Lower lobe of right lung (tissue), 2 donors: ENCODE measurements at regions not wholly inside any gene's neighbourhood (a gene's known extent, or its start where the extent isn't known, plus 50 kb on each side); places are given as distances from the start of the nearest gene placed in this dataset.

ENCODE experiments used
- ATAC-seq, 2 donors: fragments of 200-7000 bp; cut with Tn5 transposase; one replicate each; pipeline ENCODE4 v1.9.1; 2020 to 2022; ENCODE audit warnings: mild to moderate bottlenecking in 2 of 2, moderate library complexity in 2 of 2
- DNase-seq: peaks from one replicate; pipeline ENCODE4 v3.0.0-alpha.2; 2020
- H3K27ac ChIP-seq: fragments of 200-600 bp; one replicate; pipeline ENCODE4 v1.8.0; 2022
- H3K27me3 ChIP-seq: fragments of 200-600 bp; one replicate; pipeline ENCODE4 v1.8.0; 2022; ENCODE audit warnings: low read depth
- H3K36me3 ChIP-seq: fragments of 200-600 bp; one replicate; pipeline ENCODE4 v1.8.0; 2022; ENCODE audit warnings: mild to moderate bottlenecking
- H3K4me1 ChIP-seq: fragments of 200-600 bp; one replicate; pipeline ENCODE4 v1.8.0; 2022
- H3K4me3 ChIP-seq: fragments of 200-600 bp; one replicate; pipeline ENCODE4 v1.8.0; 2022; ENCODE audit warnings: mild to moderate bottlenecking
- H3K9me3 ChIP-seq: fragments of 200-600 bp; one replicate; pipeline ENCODE4 v1.8.0; 2022
- CTCF ChIP-seq: fragments of 200-600 bp; IDR thresholded peaks from one replicate; pipeline ENCODE4 v1.8.0; 2022; ENCODE audit warnings: antibody characterized with exemption, mild to moderate bottlenecking
- intact Hi-C: fragments of 100-400 bp; cut with DNase I; formaldehyde crosslinking; loops from one replicate; pipeline ENCODE4 v1.11.0; 2022
- donor health status: DM: no; HTN: yes; CAD: no; lungs with severe emphysema.

GRCh38 chr14:48473944-48474343 lies 798.5 kb upstream of the MDGA2 start:
- Histone ChIP-seq H3K36me3 (no peaks in the 10 kb centered on the region), H3K27ac (no peak overlapping the region), H3K9me3 (peaks cover 6% of the 10 kb centered on the region), H3K4me1 (no peaks in the 10 kb centered on the region), H3K27me3 (no peaks in the 10 kb centered on the region), H3K4me3 (no peak overlapping the region)
- intact Hi-C loops: no loop called here
- DNase-seq (no peak), ATAC-seq (no peak)
- no peak for TF ChIP-seq CTCF

GRCh38 chr14:48456051-48456450 lies 780.6 kb upstream of the MDGA2 start:
- no peak for TF ChIP-seq CTCF
- Histone ChIP-seq H3K4me3 (no peak overlapping the region), H3K9me3 (no peaks in the 10 kb centered on the region), H3K36me3 (no peaks in the 10 kb centered on the region), H3K27ac (no peak overlapping the region), H3K27me3 (no peaks in the 10 kb centered on the region), H3K4me1 (no peaks in the 10 kb centered on the region)
- DNase-seq (no peak), ATAC-seq (no peak)
- intact Hi-C loops: no loop called here

GRCh38 chr14:48454887-48455286 lies 779.5 kb upstream of the MDGA2 start:
- no peaks in the 10 kb centered on the region for H3K9me3 ChIP-seq
- no peaks in the 10 kb centered on the region for H3K4me1 ChIP-seq
- no peak for ATAC-seq
- intact Hi-C loops: no loop called here
- no peak overlapping the region for H3K4me3 ChIP-seq
- no peak overlapping the region for H3K27ac ChIP-seq
- DNase-seq: no peak
- H3K27me3 ChIP-seq: no peaks in the 10 kb centered on the region
- H3K36me3 ChIP-seq: no peaks in the 10 kb centered on the region
- no peak for TF ChIP-seq CTCF

GRCh38 chr14:48452437-48452995 lies 777.1 kb upstream of the MDGA2 start:
- ATAC-seq (no peak), DNase-seq (no peak)
- H3K4me1 ChIP-seq: no peaks in the 10 kb centered on the region
- TF ChIP-seq CTCF: no peak
- intact Hi-C loops: no loop called here
- no peaks in the 10 kb centered on the region for H3K27me3 ChIP-seq
- no peaks in the 10 kb centered on the region for H3K36me3 ChIP-seq
- H3K4me3 ChIP-seq: no peak overlapping the region
- H3K9me3 ChIP-seq: no peaks in the 10 kb centered on the region
- H3K27ac ChIP-seq: no peak overlapping the region

- no peak for ATAC-seq
- H3K27ac ChIP-seq: no peak overlapping the region
- DNase-seq: no peak
- H3K9me3 ChIP-seq: no peaks in the 10 kb centered on the region
- no peaks in the 10 kb centered on the region for H3K27me3 ChIP-seq
- intact Hi-C loops: no loop called here
- H3K4me1 ChIP-seq: no peaks in the 10 kb centered on the region
- H3K4me3 ChIP-seq: no peak overlapping the region
- no peaks in the 10 kb centered on the region for H3K36me3 ChIP-seq
- TF ChIP-seq CTCF: no peak
Measured at GRCh38 chr14:48435221-48435620, 759.8 kb upstream of the MDGA2 start.

- no peaks in the 10 kb centered on the region for H3K27me3 ChIP-seq
- DNase-seq: no peak
- H3K4me3 ChIP-seq: no peak overlapping the region
- ATAC-seq: no peak
- no peak for TF ChIP-seq CTCF
- no peak overlapping the region for H3K27ac ChIP-seq
- no peaks in the 10 kb centered on the region for H3K36me3 ChIP-seq
- H3K9me3 ChIP-seq: no peaks in the 10 kb centered on the region
- H3K4me1 ChIP-seq: no peaks in the 10 kb centered on the region
- intact Hi-C loops: no loop called here
Measured at GRCh38 chr14:48430805-48431204, 755.4 kb upstream of the MDGA2 start.
